Ovary (tissue), 3 donors: ENCODE measurements at regions not wholly inside any gene's neighbourhood (a gene's known extent, or its start where the extent isn't known, plus 50 kb on each side); places are given as distances from the start of the nearest gene placed in this dataset.

ENCODE experiments used
- CTCF ChIP-seq, 3 donors: fragments of 450-650 bp in 2 of 3; fragments of 200-600 bp in 1 of 3; IDR thresholded peaks; one replicate each; pipeline versions ENCODE4 v1.5.1 to v1.8.0; 2016 to 2022; ENCODE audit warnings: antibody characterized with exemption in 3 of 3, mild to moderate bottlenecking in 1 of 3
- POLR2A ChIP-seq: fragments of 450-650 bp; IDR thresholded peaks from one replicate; pipeline ENCODE4 v1.6.1; 2017; ENCODE audit warnings: antibody characterized with exemption, mild to moderate bottlenecking, moderate library complexity
- donor health status: DM: no; HTN: no; CAD: no.

- TF ChIP-seq CTCF (IDR thresholded peaks at IDR 0.05) (no peak), POLR2A (no peak)
Observed at GRCh38 chr10:46232666-46233065, 54.1 kb upstream of the ANTXRL start.
